ENCODE measurements at regions not wholly inside any gene's neighbourhood (a gene's known extent, or its start where the extent isn't known, plus 50 kb on each side); places are given as distances from the start of the nearest gene placed in this dataset.

- DNase-seq (ENCODE audit: low read depth, low spot score), result no peak
- ChIA-PET POLR2A (no interaction called here), CTCF (interaction anchor here (1.4 kb wide), 1 partner anchor 310 kb away, joined by 3 read pairs; no protein-coding TSS in a partner anchor)
- Histone ChIP-seq H3K27ac (ENCODE audit: low read depth, low read length) (no peak overlapping the region), H3K4me3 (ENCODE audit: low read depth, low read length) (no peak overlapping the region), H3K27me3 (ENCODE audit: control insufficient read depth, insufficient read depth, low read length) (no peaks in the 10 kb centered on the region), H3K9me3 (ENCODE audit: control insufficient read depth, insufficient read depth, low read length) (no peaks in the 10 kb centered on the region)
- TF ChIP-seq CTCF (IDR thresholded peaks at IDR 0.05; ENCODE audit: low read depth, low read length), result no peak
Observed at GRCh38 chr2:126837966-126838715, 60.5 kb upstream of the TEX51 start.

- no peak for DNase-seq (ENCODE audit: low read depth, low spot score)
- no peaks in the 10 kb centered on the region for H3K9me3 ChIP-seq (ENCODE audit: control insufficient read depth, insufficient read depth, low read length)
- POLR2A ChIA-PET, result no interaction called here
- no peak overlapping the region for H3K27ac ChIP-seq (ENCODE audit: low read depth, low read length)
- no peak for TF ChIP-seq CTCF (IDR thresholded peaks at IDR 0.05; ENCODE audit: low read depth, low read length)
- CTCF ChIA-PET, result interaction anchor here (1.4 kb wide), 1 partner anchor 311 kb away, joined by 3 read pairs; no protein-coding TSS in a partner anchor
- H3K27me3 ChIP-seq (ENCODE audit: control insufficient read depth, insufficient read depth, low read length), result no peaks in the 10 kb centered on the region
- H3K4me3 ChIP-seq (ENCODE audit: low read depth, low read length), result no peak overlapping the region
Observed at GRCh38 chr2:126838716-126838985, 60.0 kb upstream of the TEX51 start.

GRCh38 chr2:126839796-126840195, 58.9 kb upstream of the TEX51 start:
- H3K27me3 ChIP-seq (ENCODE audit: control insufficient read depth, insufficient read depth, low read length), result no peaks in the 10 kb centered on the region
- DNase-seq (ENCODE audit: low read depth, low spot score), result no peak
- H3K9me3 ChIP-seq (ENCODE audit: control insufficient read depth, insufficient read depth, low read length), result no peaks in the 10 kb centered on the region
- POLR2A ChIA-PET, result no interaction called here
- no peak overlapping the region for H3K27ac ChIP-seq (ENCODE audit: low read depth, low read length)
- CTCF ChIA-PET, result no interaction called here
- H3K4me3 ChIP-seq (ENCODE audit: low read depth, low read length), result no peak overlapping the region
- TF ChIP-seq CTCF (IDR thresholded peaks at IDR 0.05; ENCODE audit: low read depth, low read length), result no peak

- ChIA-PET POLR2A (no interaction called here), CTCF (interaction anchor here (0.6 kb wide), 1 partner anchor 44 kb away, joined by 3 read pairs; no protein-coding TSS in a partner anchor)
- H3K27ac ChIP-seq (ENCODE audit: low read depth, low read length), result no peak overlapping the region
Observed at GRCh38 chr2:126843081-126843480, 55.6 kb upstream of the TEX51 start.

More at GRCh38 chr2:126843081-126843480, 55.6 kb upstream of the TEX51 start:
- Histone ChIP-seq H3K27me3 (ENCODE audit: control insufficient read depth, insufficient read depth, low read length) (no peaks in the 10 kb centered on the region), H3K9me3 (ENCODE audit: control insufficient read depth, insufficient read depth, low read length) (no peaks in the 10 kb centered on the region), H3K4me3 (ENCODE audit: low read depth, low read length) (no peak overlapping the region)
- DNase-seq (ENCODE audit: low read depth, low spot score), result no peak
- no peak for TF ChIP-seq CTCF (IDR thresholded peaks at IDR 0.05; ENCODE audit: low read depth, low read length)
